Fibroblast of lung (primary cell): ENCODE measurements at regions not wholly inside any gene's neighbourhood (a gene's known extent, or its start where the extent isn't known, plus 50 kb on each side); places are given as distances from the start of the nearest gene placed in this dataset.

Experiments used
- CTCF ChIP-seq, 2 donors: IDR thresholded peaks in 1 of 2; conservative IDR thresholded peaks in 1 of 2; 1 replicate in 1 of 2; 2 replicates in 1 of 2; pipeline ENCODE4 v1.5.1; 2011 to 2012; ENCODE audit warnings: low read length in 2 of 2, control low read depth in 1 of 2, inconsistent platforms in 1 of 2, low read depth in 1 of 2, mild to moderate bottlenecking in 1 of 2
- EZH2 ChIP-seq: IDR thresholded peaks from 2 replicates; pipeline ENCODE4 v1.5.1; 2012; ENCODE audit warnings: low read length, control low read depth, mild to moderate bottlenecking; ENCODE audit errors: missing control alignments

- no peak for TF ChIP-seq CTCF (conservative IDR thresholded peaks at IDR 0.05 in 1 of 2, IDR thresholded peaks at IDR 0.05 in 1 of 2; ENCODE audit: low read depth in 1 of 2, low read length in 2 of 2)
- no peak for TF ChIP-seq EZH2
Measured at GRCh38 chr3:38966811-38967692, 84.7 kb downstream of the SCN11A start.
